HUES6 (cell line): ENCODE measurements at regions not wholly inside any gene's neighbourhood (a gene's known extent, or its start where the extent isn't known, plus 50 kb on each side); places are given as distances from the start of the nearest gene placed in this dataset.

ENCODE experiments used
- H3K27ac ChIP-seq: 2 replicates; pipeline ENCODE4 v1.7.0; 2013; ENCODE audit warnings: low read depth, mild to moderate bottlenecking, low read length, inconsistent platforms
- H3K27me3 ChIP-seq: 2 replicates; pipeline ENCODE4 v1.6.1; 2013; ENCODE audit warnings: low read length; ENCODE audit not compliant: control insufficient read depth, insufficient read depth
- H3K36me3 ChIP-seq: 2 replicates; pipeline ENCODE4 v1.6.1; 2013; ENCODE audit warnings: low read length; ENCODE audit not compliant: control insufficient read depth, insufficient read depth
- H3K4me1 ChIP-seq: 2 replicates; pipeline ENCODE4 v1.6.1; 2013; ENCODE audit warnings: low read length; ENCODE audit not compliant: control insufficient read depth, insufficient read depth
- H3K4me3 ChIP-seq: 2 replicates; pipeline ENCODE4 v1.5.1; 2013; ENCODE audit warnings: low read depth, low read length
- H3K9ac ChIP-seq: one replicate; pipeline ENCODE4 v1.6.1; 2013; ENCODE audit warnings: mild to moderate bottlenecking, low read length
- H3K9me3 ChIP-seq: 2 replicates; pipeline ENCODE4 v1.6.1; 2013; ENCODE audit warnings: low read depth, low read length; ENCODE audit not compliant: control insufficient read depth, insufficient read depth

DNA sequence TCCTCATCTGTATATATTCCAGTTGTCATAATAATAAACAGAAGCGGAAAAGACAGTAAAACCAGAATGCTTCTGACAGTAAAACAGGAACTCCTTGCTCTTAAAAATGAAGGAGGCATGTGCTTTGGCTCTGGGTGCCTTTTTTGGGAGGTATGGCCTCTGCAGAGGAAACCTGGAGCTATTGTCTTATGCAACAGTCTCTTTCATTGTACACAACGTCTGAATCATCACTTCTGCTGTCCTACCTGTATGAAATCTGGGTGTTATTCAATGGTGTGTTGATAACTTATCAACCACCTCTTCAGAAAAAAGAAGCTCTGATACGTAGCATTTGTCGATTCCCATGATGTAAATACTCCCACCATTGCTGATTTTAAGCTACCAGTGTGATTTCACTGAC, 64.8 kb downstream of the CDCA7 start:
- H3K4me3 ChIP-seq = no peak overlapping the region
- no peaks in the 10 kb centered on the region for H3K36me3 ChIP-seq
- H3K27ac ChIP-seq = no peak overlapping the region
- no peak overlapping the region for H3K9ac ChIP-seq
- no peaks in the 10 kb centered on the region for H3K27me3 ChIP-seq
- H3K4me1 ChIP-seq = no peaks in the 10 kb centered on the region
- H3K9me3 ChIP-seq = no peaks in the 10 kb centered on the region

- no peaks in the 10 kb centered on the region; the same call in 1 of the 2 replicates for H3K9me3 ChIP-seq
- H3K4me1 ChIP-seq = no peaks in the 10 kb centered on the region
- H3K4me3 ChIP-seq = no peak overlapping the region
- H3K36me3 ChIP-seq = no peaks in the 10 kb centered on the region
- no peaks in the 10 kb centered on the region for H3K27me3 ChIP-seq
- no peak overlapping the region for H3K27ac ChIP-seq
- H3K9ac ChIP-seq = no peak overlapping the region
These were observed 70.2 kb downstream of the CDCA7 start for GRCh38 chr2:173424886-173425285.

DNA sequence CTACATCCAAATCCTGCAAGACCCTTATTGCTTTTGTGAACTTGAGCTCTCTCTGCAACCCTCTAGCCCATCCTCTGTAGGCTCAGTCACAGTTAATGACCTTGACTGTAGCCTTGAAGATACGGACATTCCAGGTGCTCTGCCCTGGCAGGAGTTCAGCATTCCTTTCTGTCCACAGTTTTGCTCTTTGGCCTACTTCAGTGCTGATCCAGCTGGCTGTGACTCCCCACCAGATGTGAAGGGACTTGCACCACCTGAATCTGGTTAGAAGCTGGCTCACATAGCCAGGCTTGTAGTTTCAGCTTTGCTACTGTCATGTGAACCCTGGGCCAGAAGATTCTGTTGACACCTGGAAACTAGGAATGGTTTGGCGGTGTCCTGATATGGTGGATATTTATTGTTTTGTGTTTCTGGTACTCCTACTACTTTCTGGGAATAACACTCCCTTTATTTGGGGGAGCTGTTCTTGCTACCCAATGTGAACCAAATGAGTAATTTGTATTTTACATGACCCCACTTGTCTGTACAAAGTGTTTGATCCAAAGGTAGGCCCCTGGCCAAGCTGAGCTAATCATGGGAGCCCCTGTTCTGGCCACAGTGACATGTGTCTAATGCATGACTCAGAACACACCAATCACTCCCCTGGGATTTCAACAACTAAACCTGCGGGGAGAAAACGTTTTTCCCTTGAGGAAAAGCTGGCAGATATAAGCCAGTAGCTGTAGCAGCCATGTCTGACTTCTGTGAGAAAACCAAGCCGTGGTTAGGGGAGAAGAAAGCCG, 73.4 kb downstream of the CDCA7 start:
- Histone ChIP-seq H3K4me1 (no peaks in the 10 kb centered on the region), H3K9me3 (no peaks in the 10 kb centered on the region; the same call in 1 of the 2 replicates), H3K27ac (no peak overlapping the region), H3K4me3 (no peak overlapping the region), H3K36me3 (no peaks in the 10 kb centered on the region), H3K27me3 (no peaks in the 10 kb centered on the region), H3K9ac (no peak overlapping the region)

DNA sequence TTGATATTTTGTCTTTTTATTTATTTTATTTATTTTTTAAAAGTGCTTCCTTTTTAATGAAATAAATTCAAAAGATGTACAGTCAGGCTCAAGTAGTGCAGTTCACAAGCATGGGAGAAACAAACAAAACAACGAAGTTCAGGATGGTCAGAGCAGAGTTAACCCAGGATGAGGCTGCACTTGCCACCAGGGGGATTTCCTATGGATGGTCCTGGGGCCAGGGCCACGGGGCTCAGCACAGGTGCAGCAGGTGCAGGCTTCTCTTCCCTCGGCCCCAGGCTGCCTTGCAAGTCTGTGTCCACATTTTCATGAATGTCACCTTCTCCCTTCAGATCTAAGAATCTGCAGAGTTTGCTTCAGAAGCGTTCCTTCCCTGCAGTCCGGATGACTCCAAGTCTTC, 76.5 kb downstream of the CDCA7 start:
- Histone ChIP-seq H3K4me1 (no peaks in the 10 kb centered on the region), H3K4me3 (no peak overlapping the region), H3K27me3 (no peaks in the 10 kb centered on the region; the same call in 1 of the 2 replicates), H3K9ac (no peak overlapping the region), H3K27ac (no peak overlapping the region), H3K36me3 (no peaks in the 10 kb centered on the region), H3K9me3 (no peaks in the 10 kb centered on the region; the same call in 1 of the 2 replicates)

DNA sequence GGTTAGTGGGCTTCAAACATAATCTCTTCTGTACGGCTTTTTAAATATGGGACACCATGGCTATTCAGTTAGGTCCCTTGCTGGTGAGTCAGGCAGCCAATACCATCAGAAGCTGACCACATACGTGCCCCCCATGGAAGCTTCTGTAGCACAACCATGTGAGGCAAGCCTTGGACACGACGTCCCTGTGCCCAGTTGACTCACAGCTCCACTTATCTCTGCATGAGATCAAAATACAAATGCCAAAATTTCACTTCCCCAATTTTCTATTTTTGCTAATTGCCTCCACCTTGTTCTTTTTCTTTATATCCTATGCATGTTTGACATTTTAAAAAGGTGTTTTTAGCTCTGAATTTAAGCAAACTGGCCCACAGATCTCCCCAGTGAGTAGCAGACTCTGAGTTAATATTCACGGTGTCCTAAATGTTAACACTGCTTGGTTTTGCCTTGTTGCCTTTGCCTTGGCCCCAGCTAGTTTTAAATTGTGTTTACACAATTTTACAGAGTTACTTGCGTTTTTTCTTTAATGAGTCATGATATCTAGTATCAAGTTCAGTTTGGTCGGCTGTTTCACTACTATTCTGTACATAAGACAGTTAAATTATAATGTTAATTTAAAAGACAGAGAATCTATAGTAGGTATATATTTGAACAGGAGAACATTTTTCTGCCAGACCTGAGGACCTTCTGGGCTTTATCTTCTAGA, 77.5 kb downstream of the CDCA7 start:
- Histone ChIP-seq H3K27me3 (no peaks in the 10 kb centered on the region; the same call in 1 of the 2 replicates), H3K27ac (no peak overlapping the region), H3K4me3 (no peak overlapping the region)

DNA sequence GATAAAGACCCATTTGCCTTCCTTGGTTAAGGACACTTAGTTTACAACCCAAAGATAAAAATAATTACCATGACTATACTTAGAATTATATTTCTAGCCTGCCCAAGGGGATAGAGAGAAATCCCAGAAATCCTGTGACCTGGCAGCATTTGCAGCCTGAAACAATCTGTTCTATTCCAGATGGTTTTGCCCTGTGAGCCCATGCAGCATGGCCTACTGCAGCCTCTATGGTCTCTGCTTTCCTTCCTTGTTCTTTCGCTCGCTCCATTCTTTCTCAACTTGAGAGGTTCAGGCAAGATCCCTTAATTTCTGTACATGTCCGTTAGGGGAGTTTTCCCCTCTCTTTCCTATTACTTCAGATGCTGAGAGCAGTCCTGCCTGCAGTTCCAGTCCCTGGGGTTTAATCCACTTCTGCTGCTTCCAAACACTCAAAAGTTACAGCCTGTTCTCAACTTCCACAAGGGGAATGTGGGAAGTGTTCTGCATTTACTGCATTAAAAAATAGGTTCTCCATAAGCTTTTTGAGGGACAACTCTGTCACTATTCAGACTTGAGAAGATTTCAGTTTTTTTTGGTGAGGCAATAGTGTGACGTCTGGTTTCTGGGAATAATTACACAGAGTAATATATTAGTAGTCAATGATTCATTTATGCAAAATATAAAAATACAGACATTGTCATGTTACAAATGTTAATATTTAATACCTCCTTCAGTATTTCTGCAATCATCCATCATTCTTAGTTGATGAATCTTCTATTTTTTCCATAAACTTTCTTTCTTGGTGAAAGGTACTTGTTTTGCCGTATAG, 80.3 kb downstream of the CDCA7 start:
- Histone ChIP-seq H3K4me1 (no peaks in the 10 kb centered on the region), H3K4me3 (no peak overlapping the region), H3K27ac (no peak overlapping the region), H3K27me3 (no peaks in the 10 kb centered on the region; the same call in 1 of the 2 replicates), H3K9me3 (no peaks in the 10 kb centered on the region), H3K9ac (no peak overlapping the region), H3K36me3 (no peaks in the 10 kb centered on the region)

More for the DNA sequence above, 77.5 kb downstream of the CDCA7 start:
- Histone ChIP-seq H3K36me3 (no peaks in the 10 kb centered on the region), H3K9me3 (no peaks in the 10 kb centered on the region), H3K9ac (no peak overlapping the region), H3K4me1 (no peaks in the 10 kb centered on the region)

- Histone ChIP-seq H3K27me3 (no peaks in the 10 kb centered on the region; the same call in 1 of the 2 replicates), H3K9ac (no peak overlapping the region), H3K4me1 (no peaks in the 10 kb centered on the region), H3K9me3 (no peaks in the 10 kb centered on the region), H3K27ac (no peak overlapping the region), H3K4me3 (no peak overlapping the region), H3K36me3 (no peaks in the 10 kb centered on the region)
These were observed 80.9 kb downstream of the CDCA7 start for GRCh38 chr2:173435574-173435973.

GRCh38 chr2:173436088-173436487, 81.4 kb downstream of the CDCA7 start:
- no peak overlapping the region for H3K4me3 ChIP-seq
- no peaks in the 10 kb centered on the region for H3K9me3 ChIP-seq
- H3K36me3 ChIP-seq = no peaks in the 10 kb centered on the region

DNA sequence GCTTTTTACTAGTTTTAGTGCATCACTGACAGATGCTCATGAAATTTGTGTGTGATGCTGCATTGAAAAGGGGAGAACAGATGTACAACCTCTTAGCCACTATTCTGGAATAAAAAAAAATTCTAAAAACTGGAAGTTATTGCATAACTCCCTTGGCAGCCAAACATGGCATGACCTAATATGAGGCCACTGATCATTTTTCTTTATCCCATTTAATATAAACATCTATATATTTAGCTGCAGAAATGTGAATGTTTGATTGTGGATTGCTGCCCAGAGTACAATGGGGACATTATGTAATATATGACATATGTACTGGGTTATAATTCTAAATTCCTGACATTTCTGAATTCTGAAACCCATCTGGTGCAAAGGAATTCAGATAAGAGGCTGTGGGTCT, 86.5 kb downstream of the CDCA7 start:
- Histone ChIP-seq H3K9me3 (no peaks in the 10 kb centered on the region), H3K27ac (no peak overlapping the region), H3K4me1 (no peaks in the 10 kb centered on the region), H3K36me3 (no peaks in the 10 kb centered on the region), H3K9ac (no peak overlapping the region), H3K4me3 (no peak overlapping the region), H3K27me3 (no peaks in the 10 kb centered on the region)

More at GRCh38 chr2:173436088-173436487, 81.4 kb downstream of the CDCA7 start:
- Histone ChIP-seq H3K27me3 (no peaks in the 10 kb centered on the region; the same call in 1 of the 2 replicates), H3K27ac (no peak overlapping the region), H3K4me1 (no peaks in the 10 kb centered on the region), H3K9ac (no peak overlapping the region)

DNA sequence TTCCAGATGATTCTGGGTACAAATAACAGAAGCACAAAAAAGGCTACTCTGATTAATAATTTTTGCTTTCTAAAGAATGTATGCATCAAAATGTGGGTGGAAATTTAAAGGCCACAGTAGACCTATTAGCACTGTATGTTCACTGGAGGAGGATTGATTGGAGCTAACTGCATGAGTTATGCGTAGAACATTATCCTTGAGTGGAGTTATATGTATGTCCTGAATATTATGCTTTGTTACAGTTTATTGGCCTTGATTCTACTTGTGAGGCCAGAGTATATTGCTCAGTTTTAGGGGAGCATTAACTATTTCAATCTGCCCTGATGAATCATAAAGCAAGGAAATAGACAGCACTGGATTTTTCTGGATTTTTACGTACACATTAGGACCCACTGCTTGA, 87.9 kb downstream of the CDCA7 start:
- Histone ChIP-seq H3K27me3 (no peaks in the 10 kb centered on the region), H3K9me3 (no peaks in the 10 kb centered on the region), H3K27ac (no peak overlapping the region), H3K9ac (no peak overlapping the region), H3K4me3 (no peak overlapping the region), H3K36me3 (no peaks in the 10 kb centered on the region), H3K4me1 (no peaks in the 10 kb centered on the region)
